Activated naive CD8-positive, alpha-beta T cell (primary cell): ENCODE measurements at regions not wholly inside any gene's neighbourhood (a gene's known extent, or its start where the extent isn't known, plus 50 kb on each side); places are given as distances from the start of the nearest gene placed in this dataset.
"Not testable (repeated sequence)": the region's sequence is repeated elsewhere in the genome, so short reads cannot be mapped to it uniquely, and the experiment has no call there.

Source experiments
- H3K27ac Mint-ChIP-seq: one replicate; pipeline ENCODE4 v1.8.0; 2021; ENCODE audit warnings: mixed read lengths
- H3K27me3 Mint-ChIP-seq: one replicate; pipeline ENCODE4 v1.8.0; 2021; ENCODE audit warnings: mixed read lengths
- H3K36me3 Mint-ChIP-seq: one replicate; pipeline ENCODE4 v1.8.0; 2021; ENCODE audit warnings: mixed read lengths
- H3K4me1 Mint-ChIP-seq: one replicate; pipeline ENCODE4 v1.8.0; 2021; ENCODE audit warnings: low read depth, mixed read lengths
- H3K4me3 Mint-ChIP-seq: one replicate; pipeline ENCODE4 v1.8.0; 2021; ENCODE audit warnings: mild to moderate bottlenecking, mixed read lengths
- H3K9me3 Mint-ChIP-seq: one replicate; pipeline ENCODE4 v1.8.0; 2021; ENCODE audit warnings: low read depth, mixed read lengths

DNA sequence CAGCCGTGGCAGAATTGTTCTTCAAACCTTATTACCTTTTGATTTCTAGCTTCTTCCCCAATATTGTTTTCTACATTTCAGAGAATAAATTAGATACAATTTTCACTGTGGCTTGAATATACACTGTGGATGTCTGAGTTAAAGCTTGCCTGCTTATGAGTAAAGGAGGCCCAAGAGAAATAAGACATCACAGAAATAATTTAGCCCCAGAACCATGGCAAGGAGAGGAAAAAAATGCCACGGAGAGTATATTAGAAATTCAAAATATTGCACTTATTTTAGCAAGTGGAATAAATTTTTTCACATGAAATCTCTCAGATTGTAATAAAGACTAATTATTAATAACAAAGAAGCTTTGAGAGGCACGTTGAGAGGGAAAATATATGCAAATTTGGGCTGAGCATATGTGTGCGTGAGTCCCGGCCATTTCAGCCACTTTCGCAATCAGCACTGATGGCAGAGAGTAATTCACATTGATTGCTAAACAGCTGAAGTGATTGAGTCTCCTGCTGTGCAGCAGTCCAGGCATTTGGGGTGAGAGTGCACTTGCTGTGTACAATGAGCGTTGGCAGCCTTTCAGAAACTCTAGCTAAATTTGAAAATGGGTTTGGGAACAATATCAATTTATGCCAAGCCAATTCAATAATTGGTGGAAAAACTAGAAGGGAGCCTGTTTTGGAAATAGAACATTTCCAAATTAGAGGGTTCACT lies 596.0 kb downstream of the EPM2A start:
- Mint-ChIP-seq H3K9me3 (no peaks in the 10 kb centered on the region), H3K27ac (no peak overlapping the region), H3K36me3 (no peaks in the 10 kb centered on the region), H3K27me3 (peaks cover 11% of the 10 kb centered on the region), H3K4me3 (no peak overlapping the region), H3K4me1 (no peaks in the 10 kb centered on the region)

DNA sequence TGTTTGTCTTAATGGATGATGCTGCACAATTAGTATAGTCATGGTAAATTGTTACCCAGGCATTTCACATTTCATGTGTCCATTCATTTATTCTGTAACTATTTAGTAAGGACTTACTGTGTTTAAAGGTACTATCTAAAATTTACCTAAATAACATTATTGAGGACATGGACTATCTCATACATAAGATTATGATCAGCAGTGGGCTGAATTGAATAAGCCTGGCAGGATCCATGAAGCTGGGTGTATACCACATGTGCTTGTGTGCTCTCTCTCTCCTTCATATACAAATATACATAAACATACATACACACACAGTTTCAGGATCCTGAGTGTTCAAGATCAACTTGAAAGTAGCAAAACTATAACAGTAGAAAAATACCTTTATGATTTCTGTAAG lies 595.4 kb downstream of the EPM2A start:
- Mint-ChIP-seq H3K36me3 (no peaks in the 10 kb centered on the region), H3K4me3 (no peak overlapping the region), H3K4me1 (no peaks in the 10 kb centered on the region), H3K27me3 (peaks cover 11% of the 10 kb centered on the region), H3K27ac (no peak overlapping the region), H3K9me3 (no peaks in the 10 kb centered on the region)

DNA sequence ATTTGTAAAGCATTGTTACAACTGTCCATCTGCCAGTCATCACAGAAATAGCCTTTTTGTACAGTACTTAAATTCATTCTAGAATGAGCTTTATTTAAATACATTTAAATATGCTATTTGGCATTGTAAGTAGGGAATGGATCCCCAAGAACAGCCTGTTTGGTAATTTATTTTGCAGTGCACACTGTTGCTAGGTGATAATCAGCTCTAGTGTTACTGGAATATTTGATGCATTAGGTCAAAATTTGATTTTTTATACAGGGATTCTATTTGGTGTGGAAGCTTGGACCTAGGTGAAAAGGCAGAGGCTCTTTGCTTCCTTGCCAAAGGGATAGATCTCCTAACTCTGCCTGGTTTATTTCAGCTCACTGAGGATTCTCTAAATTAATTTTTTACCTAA lies 593.7 kb downstream of the EPM2A start:
- Mint-ChIP-seq H3K27ac (no peak overlapping the region), H3K9me3 (no peaks in the 10 kb centered on the region), H3K36me3 (no peaks in the 10 kb centered on the region), H3K4me3 (no peak overlapping the region), H3K27me3 (peaks cover 4% of the 10 kb centered on the region), H3K4me1 (no peaks in the 10 kb centered on the region)

DNA sequence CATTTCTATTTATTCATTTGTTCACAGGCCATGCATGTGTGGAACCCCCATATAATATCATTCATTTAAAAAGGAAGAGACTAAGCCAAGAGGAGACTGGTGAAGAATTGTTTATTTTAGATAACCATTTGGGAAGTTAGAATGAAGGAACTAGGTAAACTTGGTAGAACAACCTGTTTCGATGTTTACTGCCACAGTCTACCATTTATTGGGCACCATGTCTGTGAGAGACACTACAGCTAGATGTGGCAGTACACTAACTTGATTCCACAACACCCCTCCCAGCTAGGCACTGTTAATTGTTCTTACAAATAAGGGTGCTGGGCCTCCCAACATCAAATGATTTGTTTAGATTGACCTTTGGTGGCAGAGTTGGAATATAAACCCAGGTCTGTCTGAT lies 592.4 kb downstream of the EPM2A start:
- H3K27ac Mint-ChIP-seq: no peak overlapping the region
- H3K36me3 Mint-ChIP-seq: no peaks in the 10 kb centered on the region
- H3K4me1 Mint-ChIP-seq: no peaks in the 10 kb centered on the region
- H3K4me3 Mint-ChIP-seq: no peak overlapping the region
- peaks cover 3% of the 10 kb centered on the region for H3K27me3 Mint-ChIP-seq
- H3K9me3 Mint-ChIP-seq: no peaks in the 10 kb centered on the region

DNA sequence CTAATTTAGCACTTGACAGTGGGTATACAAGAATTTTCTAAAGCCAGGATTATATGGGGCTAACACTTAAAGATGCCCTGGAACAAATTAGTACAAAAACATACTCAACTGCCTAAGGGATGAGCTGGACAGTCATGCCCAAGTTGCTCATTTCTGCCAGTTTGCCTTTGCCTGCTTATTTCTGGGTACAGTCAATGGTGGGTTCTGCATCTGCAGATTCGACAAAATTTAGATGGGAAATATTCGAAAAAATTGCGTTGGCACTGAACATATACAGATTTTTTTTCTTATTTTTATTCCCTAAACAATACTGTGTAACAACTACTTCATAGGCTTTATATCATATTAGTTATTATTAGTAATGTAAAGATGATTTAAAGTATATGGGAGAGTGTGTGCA lies 591.9 kb downstream of the EPM2A start:
- H3K27me3 Mint-ChIP-seq: peaks cover 2% of the 10 kb centered on the region
- no peaks in the 10 kb centered on the region for H3K4me1 Mint-ChIP-seq
- H3K4me3 Mint-ChIP-seq: no peak overlapping the region
- no peak overlapping the region for H3K27ac Mint-ChIP-seq
- no peaks in the 10 kb centered on the region for H3K9me3 Mint-ChIP-seq
- H3K36me3 Mint-ChIP-seq: no peaks in the 10 kb centered on the region

DNA sequence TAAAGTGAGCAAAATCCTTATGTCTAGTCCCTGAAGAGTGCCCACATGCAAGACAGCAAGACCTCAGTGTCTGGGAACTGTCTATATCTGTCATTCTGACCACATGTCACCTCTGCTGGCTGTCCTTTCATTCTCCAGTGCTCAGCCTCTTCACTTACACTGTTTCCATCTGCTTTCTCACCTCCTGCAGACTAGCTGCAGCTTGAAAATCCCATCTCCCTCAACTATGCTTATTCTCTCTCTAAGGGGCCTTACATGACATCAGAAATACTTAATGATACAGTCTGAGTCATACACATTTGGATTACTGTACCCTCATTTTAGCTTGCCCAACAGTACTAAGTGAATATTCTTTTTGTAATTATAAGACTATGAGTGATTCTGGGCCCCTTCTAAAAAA lies 587.8 kb downstream of the EPM2A start:
- no peaks in the 10 kb centered on the region for H3K4me1 Mint-ChIP-seq
- H3K9me3 Mint-ChIP-seq: no peaks in the 10 kb centered on the region
- H3K36me3 Mint-ChIP-seq: no peaks in the 10 kb centered on the region
- H3K4me3 Mint-ChIP-seq: no peak overlapping the region
- H3K27me3 Mint-ChIP-seq: peaks cover 6% of the 10 kb centered on the region
- H3K27ac Mint-ChIP-seq: no peak overlapping the region

DNA sequence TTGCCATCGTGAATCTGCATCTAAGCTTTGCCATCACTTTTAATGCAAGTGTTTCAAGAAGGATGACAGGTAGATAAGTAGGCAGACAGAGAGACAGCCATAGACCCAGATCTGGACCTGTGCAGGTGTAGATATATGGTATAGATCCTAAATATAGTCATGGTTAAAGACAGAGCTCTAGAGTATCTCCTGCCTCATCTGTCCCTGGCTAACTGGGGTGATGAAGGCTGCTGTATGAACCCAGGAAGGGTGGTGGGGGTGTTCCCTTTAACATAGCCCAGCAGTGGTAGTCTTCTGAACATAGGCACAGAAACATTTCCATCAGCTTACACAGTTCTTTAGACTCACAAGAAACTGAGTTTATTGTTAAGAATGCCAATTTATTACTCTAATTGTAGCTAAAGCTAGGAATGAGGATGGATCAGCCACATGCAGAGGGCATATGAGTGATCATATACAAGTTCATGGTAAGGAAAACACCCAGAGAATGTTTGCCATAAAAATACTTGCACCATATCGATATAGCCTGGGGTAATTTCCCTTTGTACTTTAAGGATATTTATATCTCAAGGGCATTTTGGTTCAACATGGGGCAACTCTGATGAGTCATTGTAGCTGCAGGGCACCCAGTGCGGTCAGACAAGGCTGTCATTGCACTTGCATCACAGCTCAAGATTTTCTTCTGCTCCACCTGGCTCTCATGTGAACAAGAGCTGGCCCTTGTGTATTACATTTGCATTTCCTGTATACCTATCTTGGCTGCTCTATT lies 587.2 kb downstream of the EPM2A start:
- Mint-ChIP-seq H3K27ac (no peak overlapping the region), H3K4me3 (no peak overlapping the region), H3K4me1 (no peaks in the 10 kb centered on the region), H3K36me3 (no peaks in the 10 kb centered on the region), H3K9me3 (no peaks in the 10 kb centered on the region), H3K27me3 (peaks cover 6% of the 10 kb centered on the region)

DNA sequence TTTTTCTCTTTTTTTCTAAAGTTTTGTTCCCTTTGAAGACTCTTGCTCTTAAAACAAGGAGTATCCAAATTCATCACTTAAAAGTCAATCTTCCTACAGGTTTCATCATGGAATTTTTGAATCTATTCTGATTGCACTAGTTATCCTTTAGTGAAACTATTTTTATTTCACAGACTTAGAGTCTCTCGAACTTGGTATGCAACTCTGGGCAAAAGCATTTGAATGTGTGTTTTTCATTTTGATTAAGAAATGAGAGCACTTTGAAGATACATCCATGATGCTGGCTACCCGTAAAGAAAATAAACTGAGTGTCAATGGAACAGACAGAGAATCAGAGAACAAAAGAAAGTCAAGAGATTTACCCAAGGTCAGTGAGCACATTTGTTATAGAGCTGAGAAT lies 586.5 kb downstream of the EPM2A start:
- Mint-ChIP-seq H3K4me1 (no peaks in the 10 kb centered on the region), H3K27ac (no peak overlapping the region), H3K27me3 (peaks cover 7% of the 10 kb centered on the region), H3K4me3 (no peak overlapping the region), H3K9me3 (no peaks in the 10 kb centered on the region), H3K36me3 (no peaks in the 10 kb centered on the region)

DNA sequence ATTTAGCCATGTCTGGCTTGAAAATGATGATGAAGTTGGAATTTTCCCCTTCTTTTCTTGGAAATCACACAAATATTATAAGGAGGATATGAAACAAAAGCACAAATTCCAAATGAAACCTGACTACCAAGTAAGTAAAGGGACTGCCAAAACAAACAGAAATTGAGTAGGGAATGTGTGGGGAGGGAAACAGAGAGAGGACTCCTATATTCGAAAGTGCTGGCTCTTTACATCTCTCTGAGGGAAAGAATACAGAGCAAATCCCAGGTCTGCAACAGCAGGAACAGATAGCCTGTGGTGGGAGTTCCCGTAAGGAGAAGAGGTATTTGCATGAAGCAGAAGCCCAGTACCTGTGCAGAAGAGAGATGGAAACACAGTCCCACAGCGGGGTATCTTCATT lies 583.7 kb downstream of the EPM2A start:
- no peak overlapping the region for H3K27ac Mint-ChIP-seq
- peaks cover 7% of the 10 kb centered on the region for H3K27me3 Mint-ChIP-seq
- H3K9me3 Mint-ChIP-seq: no peaks in the 10 kb centered on the region
- no peaks in the 10 kb centered on the region for H3K36me3 Mint-ChIP-seq
- no peaks in the 10 kb centered on the region for H3K4me1 Mint-ChIP-seq
- no peak overlapping the region for H3K4me3 Mint-ChIP-seq

DNA sequence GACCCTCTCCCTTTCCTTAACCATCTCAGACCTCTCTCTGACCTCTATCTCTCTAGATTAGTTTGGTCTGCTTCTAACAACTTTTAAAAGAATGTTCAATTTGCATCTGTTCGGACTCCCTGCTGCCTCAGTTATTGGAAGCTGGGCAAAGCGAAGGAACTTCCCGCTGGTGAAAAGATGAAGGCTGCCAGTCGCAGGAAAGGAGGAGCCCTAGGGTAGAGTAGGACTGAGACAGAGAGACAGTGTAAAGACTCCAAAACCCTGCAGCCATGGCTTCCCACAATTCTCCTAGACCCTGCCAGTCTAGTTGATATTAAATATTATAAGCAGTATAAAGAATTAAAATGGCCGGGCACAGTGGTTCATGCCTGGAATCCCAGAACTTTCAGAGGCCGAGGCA lies 581.8 kb downstream of the EPM2A start:
- H3K4me3 Mint-ChIP-seq: no peak overlapping the region
- H3K27ac Mint-ChIP-seq: no peak overlapping the region
- H3K36me3 Mint-ChIP-seq: no peaks in the 10 kb centered on the region
- no peaks in the 10 kb centered on the region for H3K4me1 Mint-ChIP-seq
- H3K9me3 Mint-ChIP-seq: peaks cover 6% of the 10 kb centered on the region
- peaks cover 6% of the 10 kb centered on the region for H3K27me3 Mint-ChIP-seq

DNA sequence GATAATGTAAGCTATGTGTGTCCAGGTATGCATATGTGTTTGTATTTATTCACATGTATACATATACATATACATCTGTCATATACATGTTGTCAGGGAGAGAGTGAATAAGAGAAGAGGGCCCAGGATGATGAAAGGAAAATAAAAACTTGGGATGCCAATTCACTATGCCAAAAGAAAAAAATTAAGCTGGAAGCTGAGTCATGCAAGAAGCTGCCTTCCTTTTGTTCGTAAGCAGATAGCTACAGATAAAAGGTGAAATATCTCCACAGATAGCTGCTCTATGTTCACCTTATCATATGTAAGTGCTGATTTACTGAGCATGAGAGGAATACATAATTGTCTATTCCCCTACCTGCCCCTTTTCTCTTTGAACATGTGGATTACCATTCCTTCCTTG lies 579.9 kb downstream of the EPM2A start:
- peaks cover 2% of the 10 kb centered on the region for H3K27me3 Mint-ChIP-seq
- no peaks in the 10 kb centered on the region for H3K36me3 Mint-ChIP-seq
- no peak overlapping the region for H3K27ac Mint-ChIP-seq
- no peak overlapping the region for H3K4me3 Mint-ChIP-seq
- peaks cover 16% of the 10 kb centered on the region for H3K9me3 Mint-ChIP-seq
- no peaks in the 10 kb centered on the region for H3K4me1 Mint-ChIP-seq

DNA sequence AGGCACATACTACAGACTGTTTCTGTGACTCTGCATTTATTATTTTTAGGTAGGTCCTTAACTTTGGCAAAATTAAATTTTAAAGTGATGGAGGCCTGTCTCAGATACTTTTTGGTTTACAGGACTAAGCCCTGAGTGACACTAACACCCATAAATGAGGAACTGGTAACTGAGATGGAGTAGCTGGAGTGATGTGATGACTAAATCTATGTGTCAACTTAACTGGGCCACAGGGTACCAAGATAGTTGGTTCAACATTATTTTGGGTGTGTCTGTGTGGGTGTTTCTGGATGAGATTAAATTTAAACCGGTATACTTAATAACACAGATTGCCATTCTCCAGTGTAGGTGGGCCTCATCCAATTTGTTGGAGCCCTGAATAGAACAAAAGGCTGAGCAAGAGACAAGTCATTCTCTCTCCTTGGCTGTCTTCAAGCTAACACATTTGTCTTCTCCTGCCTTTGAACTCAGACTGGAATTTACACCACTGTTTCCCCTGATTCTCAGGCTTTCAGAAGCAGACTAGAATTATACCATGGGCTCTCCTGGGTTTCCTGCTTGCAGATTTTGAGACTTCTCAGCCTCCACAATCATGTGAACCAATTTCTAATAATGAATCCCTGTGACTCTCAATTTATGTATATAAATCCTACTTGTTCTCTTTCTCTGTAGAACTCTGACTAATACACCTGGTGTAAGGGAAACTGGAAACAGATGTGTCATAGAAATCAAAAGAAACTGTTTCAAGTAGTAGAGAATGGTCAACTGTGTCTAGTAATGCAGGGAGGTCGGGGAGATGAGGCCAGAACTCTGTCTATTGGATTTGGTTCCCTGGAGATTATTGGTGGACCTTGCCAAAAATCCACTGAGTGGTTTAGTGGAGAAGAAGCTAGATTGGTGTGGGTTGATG lies 579.2 kb downstream of the EPM2A start:
- Mint-ChIP-seq H3K4me3 (no peak overlapping the region), H3K9me3 (peaks cover 16% of the 10 kb centered on the region), H3K27ac (no peak overlapping the region), H3K27me3 (peaks cover 2% of the 10 kb centered on the region), H3K36me3 (no peaks in the 10 kb centered on the region), H3K4me1 (no peaks in the 10 kb centered on the region)

DNA sequence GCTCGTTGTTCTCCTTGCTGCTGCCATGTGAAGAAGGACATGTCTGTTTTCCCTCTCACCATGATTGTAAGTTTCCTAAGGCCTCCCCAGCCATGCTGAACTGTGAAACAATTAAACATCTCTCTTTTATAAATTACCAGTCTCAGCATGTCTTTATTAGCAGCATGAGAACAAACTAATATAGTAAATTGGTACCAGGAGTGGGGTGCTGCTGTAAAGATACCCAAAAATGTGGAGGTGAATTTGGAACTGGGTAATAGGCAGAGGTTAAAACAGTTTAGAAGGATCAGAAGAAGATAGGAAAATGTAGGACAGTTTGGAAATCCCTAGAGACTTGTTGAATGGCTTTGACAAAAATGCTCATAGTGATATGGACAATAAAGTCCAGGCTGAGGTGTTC lies 576.7 kb downstream of the EPM2A start:
- not testable (repeated sequence) for H3K4me3 Mint-ChIP-seq, H3K4me1 Mint-ChIP-seq, H3K27me3 Mint-ChIP-seq, H3K36me3 Mint-ChIP-seq, H3K27ac Mint-ChIP-seq
- peaks cover 16% of the 10 kb centered on the region for H3K9me3 Mint-ChIP-seq

DNA sequence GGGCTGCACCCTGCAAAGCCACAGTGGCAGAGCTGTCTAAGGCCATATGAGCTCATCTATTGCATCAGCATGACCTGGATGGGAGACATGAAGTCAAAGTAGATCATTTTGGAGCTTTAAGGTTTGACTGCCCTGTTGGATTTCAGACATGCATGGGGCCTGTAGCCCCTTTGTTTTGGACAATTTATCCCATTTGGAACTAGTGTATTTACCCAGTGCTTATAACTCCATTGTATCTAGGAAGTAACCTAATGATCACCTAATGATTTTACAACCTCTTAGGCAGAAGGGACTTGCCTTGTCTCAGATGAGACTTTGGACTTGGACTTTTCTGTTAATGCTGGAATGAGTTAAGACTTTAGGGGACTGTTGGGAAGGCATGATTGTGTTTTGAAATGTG lies 575.4 kb downstream of the EPM2A start:
- Mint-ChIP-seq H3K4me3 (no peak overlapping the region), H3K27ac (no peak overlapping the region), H3K27me3 (peaks cover 5% of the 10 kb centered on the region), H3K4me1 (no peaks in the 10 kb centered on the region), H3K36me3 (no peaks in the 10 kb centered on the region), H3K9me3 (peaks cover 16% of the 10 kb centered on the region)

DNA sequence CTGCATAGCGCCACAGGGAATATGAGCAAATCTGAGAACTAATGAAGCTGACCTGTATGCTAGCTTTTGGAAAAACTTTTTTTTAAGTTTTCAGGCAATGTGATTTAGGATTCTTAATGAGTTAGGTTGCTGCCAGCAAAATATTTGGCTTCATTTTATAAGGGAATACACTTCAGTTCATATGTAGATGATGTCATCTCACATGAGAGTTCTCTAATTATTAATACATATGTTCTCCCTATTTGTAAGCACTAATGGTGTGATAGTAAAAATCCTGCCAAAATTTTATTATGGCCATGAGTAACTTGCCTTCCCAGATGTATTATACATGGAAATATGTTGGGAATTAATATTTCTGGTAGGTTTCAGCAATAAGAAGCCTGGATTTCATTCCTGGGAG lies 573.8 kb downstream of the EPM2A start:
- Mint-ChIP-seq H3K27ac (no peak overlapping the region), H3K4me3 (no peak overlapping the region), H3K4me1 (no peaks in the 10 kb centered on the region), H3K27me3 (peaks cover 8% of the 10 kb centered on the region), H3K9me3 (peaks cover 16% of the 10 kb centered on the region), H3K36me3 (no peaks in the 10 kb centered on the region)
